ENCODE measurements at regions not wholly inside any gene's neighbourhood (a gene's known extent, or its start where the extent isn't known, plus 50 kb on each side); places are given as distances from the start of the nearest gene placed in this dataset.

GRCh38 chr2:175620106-175620505, 382.0 kb downstream of the LNPK start:
- Mint-ChIP-seq H3K27ac (no peak overlapping the region), H3K4me1 (no peaks in the 10 kb centered on the region), H3K27me3 (peaks cover 6% of the 10 kb centered on the region), H3K4me3 (no peak overlapping the region), H3K9me3 (peaks cover 5% of the 10 kb centered on the region), H3K36me3 (ENCODE audit: low read depth) (no peaks in the 10 kb centered on the region)
- DNase-seq (no peak), ATAC-seq (ENCODE audit: low read depth) (no peak)
- intact Hi-C loops (cut with micrococcal nuclease) = no loop called here
- TF ChIP-seq CTCF (IDR thresholded peaks at IDR 0.05) = no peak
- ChIA-PET CTCF (no interaction called here), POLR2A (no interaction called here)

GRCh38 chr2:175619179-175620045, 382.7 kb downstream of the LNPK start:
- no peak for TF ChIP-seq CTCF (IDR thresholded peaks at IDR 0.05)
- CTCF ChIA-PET = no interaction called here
- intact Hi-C loops (cut with micrococcal nuclease) = no loop called here

GRCh38 chr2:175612280-175612679, 389.8 kb downstream of the LNPK start:
- no peaks in the 10 kb centered on the region for H3K27me3 Mint-ChIP-seq
- H3K36me3 Mint-ChIP-seq (ENCODE audit: low read depth) = no peaks in the 10 kb centered on the region
- no peaks in the 10 kb centered on the region for H3K4me1 Mint-ChIP-seq
- POLR2A ChIA-PET = no interaction called here
- intact Hi-C loops (cut with micrococcal nuclease) = no loop called here
- H3K27ac Mint-ChIP-seq = no peak overlapping the region
- H3K9me3 Mint-ChIP-seq = no peaks in the 10 kb centered on the region
- TF ChIP-seq CTCF (IDR thresholded peaks at IDR 0.05) = no peak
- DNase-seq (no peak), ATAC-seq (ENCODE audit: low read depth) (no peak)
- CTCF ChIA-PET = no interaction called here
- H3K4me3 Mint-ChIP-seq = no peak overlapping the region

More at GRCh38 chr2:175619179-175620045, 382.7 kb downstream of the LNPK start:
- H3K4me1 Mint-ChIP-seq = no peaks in the 10 kb centered on the region
- H3K4me3 Mint-ChIP-seq = no peak overlapping the region
- DNase-seq = no peak
- H3K36me3 Mint-ChIP-seq (ENCODE audit: low read depth) = no peaks in the 10 kb centered on the region
- no peak overlapping the region for H3K27ac Mint-ChIP-seq
- H3K9me3 Mint-ChIP-seq = peaks cover 5% of the 10 kb centered on the region
- peaks cover 6% of the 10 kb centered on the region for H3K27me3 Mint-ChIP-seq
- POLR2A ChIA-PET = no interaction called here
- ATAC-seq (ENCODE audit: low read depth) = no peak

- DNase-seq = no peak
- no peaks in the 10 kb centered on the region for H3K4me1 Mint-ChIP-seq
- no peak for TF ChIP-seq CTCF (IDR thresholded peaks at IDR 0.05)
- no peak overlapping the region for H3K27ac Mint-ChIP-seq
- peaks cover 3% of the 10 kb centered on the region for H3K9me3 Mint-ChIP-seq
- no peaks in the 10 kb centered on the region for H3K36me3 Mint-ChIP-seq (ENCODE audit: low read depth)
- no peaks in the 10 kb centered on the region for H3K27me3 Mint-ChIP-seq
- ChIA-PET CTCF (no interaction called here), POLR2A (no interaction called here)
- no peak overlapping the region for H3K4me3 Mint-ChIP-seq
- ATAC-seq (ENCODE audit: low read depth) = no peak
- intact Hi-C loops (cut with micrococcal nuclease) = no loop called here
Measured at GRCh38 chr2:175606010-175606841, 395.8 kb downstream of the LNPK start.

- TF ChIP-seq CTCF (IDR thresholded peaks at IDR 0.05) = no peak
- H3K36me3 Mint-ChIP-seq (ENCODE audit: low read depth) = no peaks in the 10 kb centered on the region
- no peak overlapping the region for H3K27ac Mint-ChIP-seq
- no peak overlapping the region for H3K4me3 Mint-ChIP-seq
- ATAC-seq (ENCODE audit: low read depth) (no peak), DNase-seq (no peak)
- CTCF ChIA-PET = no interaction called here
- H3K4me1 Mint-ChIP-seq = no peaks in the 10 kb centered on the region
- POLR2A ChIA-PET = no interaction called here
- H3K27me3 Mint-ChIP-seq = no peaks in the 10 kb centered on the region
- intact Hi-C loops (cut with micrococcal nuclease) = no loop called here
- peaks cover 3% of the 10 kb centered on the region for H3K9me3 Mint-ChIP-seq
Measured at GRCh38 chr2:175605640-175606009, 396.4 kb downstream of the LNPK start.

Measured in activated B cell treated with CpG ODN at 0.5 μM for 24 hours (primary cell).